BLaER1 treated with 17β-estradiol and CSF1 and Interleukin-3, amounts not matched to agents 10 nM and 100 nM (cell line): ENCODE measurements at regions not wholly inside any gene's neighbourhood (a gene's known extent, or its start where the extent isn't known, plus 50 kb on each side); places are given as distances from the start of the nearest gene placed in this dataset.
A peak's percentile ranks its signal among the peaks of the same experiment; 100 is the strongest.
"Not testable (repeated sequence)": the region's sequence is repeated elsewhere in the genome, so short reads cannot be mapped to it uniquely, and the experiment has no call there.

Experiments used
- H3K27ac ChIP-seq, 11 experiments: shearing (Covaris generic); formaldehyde crosslinking; 2 replicates each; pipeline ENCODE4 v1.8.1; 2022
- H3K27me3 ChIP-seq, 11 experiments: shearing (Covaris generic); formaldehyde crosslinking; 2 replicates each; pipeline ENCODE4 v1.8.1; 2022
- H3K36me3 ChIP-seq, 11 experiments: shearing (Covaris generic); formaldehyde crosslinking; 2 replicates each; pipeline ENCODE4 v1.8.1; 2022
- H3K4me1 ChIP-seq, 10 experiments: shearing (Covaris generic); formaldehyde crosslinking; 2 replicates each; pipeline ENCODE4 v1.8.1; 2022
- H3K4me2 ChIP-seq, 11 experiments: shearing (Covaris generic); formaldehyde crosslinking; 2 replicates each; pipeline ENCODE4 v1.8.1; 2022
- H3K4me3 ChIP-seq, 10 experiments: shearing (Covaris generic); formaldehyde crosslinking; 2 replicates each; pipeline ENCODE4 v1.8.1; 2022
- H3K9ac ChIP-seq, 11 experiments: shearing (Covaris generic); formaldehyde crosslinking; 2 replicates each; pipeline ENCODE4 v1.8.1; 2022
- H3K9me3 ChIP-seq, 11 experiments: shearing (Covaris generic); formaldehyde crosslinking; replicated peaks in 1 of 11; 2 replicates each; pipeline ENCODE4 v1.8.1; 2022
- H4K20me1 ChIP-seq, 11 experiments: shearing (Covaris generic); formaldehyde crosslinking; 2 replicates each; pipeline ENCODE4 v1.8.1; 2022
- Cebpa-rat ChIP-seq, 11 experiments: shearing (Covaris generic); IDR thresholded peaks; 2 replicates each; pipeline ENCODE4 v1.8.1; 2022

DNA sequence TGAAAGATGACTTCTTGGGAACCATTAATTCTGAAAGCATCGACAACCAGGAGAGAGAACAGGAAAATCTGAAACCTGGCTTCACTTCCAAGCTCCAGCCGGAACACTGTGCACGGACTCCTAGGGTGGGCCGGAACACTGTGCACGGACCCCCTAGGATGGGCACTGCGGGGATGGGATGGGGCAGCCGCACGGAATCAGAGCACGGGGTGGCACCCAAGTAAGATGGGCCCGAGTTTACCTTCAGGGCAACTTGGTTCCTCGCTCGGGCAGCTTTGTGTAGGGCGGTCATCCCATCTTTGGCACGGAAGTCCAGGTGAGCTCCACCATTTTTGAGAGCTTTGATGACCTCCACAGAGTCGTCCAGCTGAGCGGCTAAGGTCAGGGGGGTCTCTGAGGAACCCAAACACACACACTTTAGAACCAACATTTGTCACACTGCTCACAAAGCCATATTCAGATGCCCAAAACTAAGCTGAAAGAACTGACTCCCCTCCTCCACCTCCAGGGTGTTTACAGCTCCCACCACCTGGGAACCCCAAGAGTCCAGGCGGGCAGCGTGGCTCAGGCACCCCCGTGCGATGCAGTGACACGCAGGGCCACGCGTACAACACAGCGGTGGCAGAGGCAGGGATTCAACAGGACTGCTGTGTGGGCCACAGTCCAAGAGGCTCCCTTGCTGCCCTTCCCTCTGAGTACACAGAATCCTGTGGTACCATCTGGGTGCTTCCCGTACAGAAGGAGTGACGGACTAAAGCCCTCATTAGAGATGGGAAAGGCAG is 157.9 kb downstream of the SHANK2 start:
- Histone ChIP-seq H3K36me3 (no peaks in the 10 kb centered on the region), H3K4me1 (peaks cover 0 to 8% (median 4%) of the 10 kb centered on the region in 10 experiments; a peak in 12 of 20 replicates), H3K4me2 (peak overlapping the region in 1 of 11 experiments; percentile 30; a peak in 2 of 22 replicates), H4K20me1 (no peaks in the 10 kb centered on the region), H3K9ac (no peak overlapping the region), H3K9me3 (no peaks in the 10 kb centered on the region), H3K4me3 (no peak overlapping the region), H3K27me3 (no peaks in the 10 kb centered on the region), H3K27ac (no peak overlapping the region)
- TF ChIP-seq Cebpa-rat (IDR thresholded peaks at IDR 0.05): no peak

DNA sequence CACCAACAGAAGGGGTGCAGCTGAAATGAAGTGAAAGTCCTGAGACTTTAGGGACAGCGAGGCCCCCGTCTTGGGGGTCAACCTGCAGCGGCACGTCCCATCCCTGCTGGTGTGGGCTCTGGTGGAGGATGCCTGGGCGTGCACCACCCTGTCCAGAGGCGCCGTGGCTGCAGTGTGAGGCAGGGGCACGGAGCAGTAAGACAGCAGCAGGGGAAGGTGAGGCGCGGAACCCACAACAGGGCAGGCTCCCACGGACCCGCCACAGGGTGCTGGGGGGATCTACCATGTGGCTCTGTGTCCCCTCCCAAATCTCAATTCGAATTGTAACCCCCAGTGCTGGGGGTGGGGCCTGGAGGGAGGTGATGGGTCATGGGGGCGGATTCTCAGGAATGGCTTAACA is 158.6 kb downstream of the SHANK2 start:
- Histone ChIP-seq H3K9ac (no peak overlapping the region), H3K4me2 (no peak overlapping the region), H3K36me3 (no peaks in the 10 kb centered on the region), H4K20me1 (no peaks in the 10 kb centered on the region), H3K9me3 (no peaks in the 10 kb centered on the region), H3K4me3 (no peak overlapping the region), H3K27ac (no peak overlapping the region), H3K4me1 (peaks cover 0 to 11% (median 8%) of the 10 kb centered on the region in 10 experiments; a peak in 12 of 20 replicates), H3K27me3 (no peaks in the 10 kb centered on the region)
- TF ChIP-seq Cebpa-rat (IDR thresholded peaks at IDR 0.05): no peak

DNA sequence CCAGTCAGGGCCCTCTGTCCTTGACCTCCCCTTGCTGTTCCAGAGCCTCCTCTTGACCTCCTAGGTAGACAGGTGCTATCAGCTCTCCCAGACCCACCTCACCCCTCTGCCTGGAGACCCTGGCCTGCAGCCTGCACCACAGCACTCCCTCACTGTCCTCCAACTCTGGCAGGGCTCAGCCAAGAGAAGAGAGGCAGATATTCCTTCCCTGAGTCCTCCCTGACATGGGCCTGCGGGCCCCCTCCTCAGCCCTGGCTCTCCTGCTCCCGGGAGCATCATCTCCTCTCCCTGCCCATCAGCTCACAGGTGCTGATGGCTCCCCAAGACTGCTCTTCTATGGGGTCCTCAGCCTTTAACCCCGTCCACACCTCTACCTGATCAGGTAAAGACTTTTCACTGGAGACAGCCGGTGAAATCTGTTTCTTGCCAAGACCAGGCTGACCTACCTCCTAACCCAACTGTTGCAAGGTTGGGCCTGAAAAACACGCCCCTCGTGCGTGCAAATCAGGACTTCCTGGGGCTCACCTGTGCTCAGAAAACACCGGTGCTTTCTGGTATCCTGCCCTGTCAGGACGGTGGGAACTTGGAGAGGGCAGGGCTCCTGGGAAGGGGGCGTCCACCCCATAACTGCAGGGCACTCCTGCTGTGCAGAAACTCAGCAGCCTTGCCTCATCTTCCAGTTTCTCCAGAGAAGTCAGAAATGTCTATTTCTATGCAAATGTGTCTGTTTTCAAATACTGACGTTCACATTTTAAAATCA is 160.7 kb downstream of the SHANK2 start:
- Histone ChIP-seq H3K27ac (no peak overlapping the region), H3K27me3 (no peaks in the 10 kb centered on the region), H3K36me3 (no peaks in the 10 kb centered on the region), H3K4me3 (no peak overlapping the region), H3K4me2 (no peak overlapping the region), H4K20me1 (no peaks in the 10 kb centered on the region; a peak in 1 of 22 replicates), H3K9ac (no peak overlapping the region), H3K9me3 (no peaks in the 10 kb centered on the region), H3K4me1 (peaks cover 0 to 11% (median 8%) of the 10 kb centered on the region in 10 experiments; a peak in 12 of 20 replicates)
- no peak for TF ChIP-seq Cebpa-rat (IDR thresholded peaks at IDR 0.05)

DNA sequence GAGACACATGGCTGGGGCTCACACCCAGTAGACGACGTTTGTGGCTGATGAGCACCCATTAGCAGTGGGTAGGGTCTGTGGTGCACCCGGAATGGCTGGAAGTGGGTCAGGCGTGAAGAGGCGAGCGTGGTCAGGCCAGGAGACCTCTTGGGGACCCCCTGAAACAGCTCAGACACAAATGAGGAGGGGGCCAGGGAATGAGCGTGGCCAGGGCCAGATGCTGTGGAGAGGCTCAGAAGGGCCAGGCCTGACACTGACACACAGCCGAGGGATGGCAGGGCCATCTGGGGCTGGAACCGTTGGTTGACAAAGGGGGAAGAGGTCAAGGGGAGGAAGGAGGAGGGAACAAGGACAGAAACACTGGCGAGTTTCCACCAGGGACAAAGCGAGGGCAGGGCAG is 162.8 kb downstream of the SHANK2 start:
- Histone ChIP-seq H3K4me2 (peak overlapping the region in 6 of 11 experiments; percentile 16 to 48 (median 38); a peak in 9 of 22 replicates), H3K4me3 (no peak overlapping the region), H3K27me3 (no peaks in the 10 kb centered on the region), H3K9ac (no peak overlapping the region), H3K9me3 (no peaks in the 10 kb centered on the region), H3K27ac (no peak overlapping the region), H4K20me1 (no peaks in the 10 kb centered on the region; a peak in 1 of 22 replicates), H3K36me3 (no peaks in the 10 kb centered on the region), H3K4me1 (peaks cover 0 to 11% (median 8%) of the 10 kb centered on the region in 10 experiments; a peak in 11 of 20 replicates)
- no peak for TF ChIP-seq Cebpa-rat (IDR thresholded peaks at IDR 0.05)

DNA sequence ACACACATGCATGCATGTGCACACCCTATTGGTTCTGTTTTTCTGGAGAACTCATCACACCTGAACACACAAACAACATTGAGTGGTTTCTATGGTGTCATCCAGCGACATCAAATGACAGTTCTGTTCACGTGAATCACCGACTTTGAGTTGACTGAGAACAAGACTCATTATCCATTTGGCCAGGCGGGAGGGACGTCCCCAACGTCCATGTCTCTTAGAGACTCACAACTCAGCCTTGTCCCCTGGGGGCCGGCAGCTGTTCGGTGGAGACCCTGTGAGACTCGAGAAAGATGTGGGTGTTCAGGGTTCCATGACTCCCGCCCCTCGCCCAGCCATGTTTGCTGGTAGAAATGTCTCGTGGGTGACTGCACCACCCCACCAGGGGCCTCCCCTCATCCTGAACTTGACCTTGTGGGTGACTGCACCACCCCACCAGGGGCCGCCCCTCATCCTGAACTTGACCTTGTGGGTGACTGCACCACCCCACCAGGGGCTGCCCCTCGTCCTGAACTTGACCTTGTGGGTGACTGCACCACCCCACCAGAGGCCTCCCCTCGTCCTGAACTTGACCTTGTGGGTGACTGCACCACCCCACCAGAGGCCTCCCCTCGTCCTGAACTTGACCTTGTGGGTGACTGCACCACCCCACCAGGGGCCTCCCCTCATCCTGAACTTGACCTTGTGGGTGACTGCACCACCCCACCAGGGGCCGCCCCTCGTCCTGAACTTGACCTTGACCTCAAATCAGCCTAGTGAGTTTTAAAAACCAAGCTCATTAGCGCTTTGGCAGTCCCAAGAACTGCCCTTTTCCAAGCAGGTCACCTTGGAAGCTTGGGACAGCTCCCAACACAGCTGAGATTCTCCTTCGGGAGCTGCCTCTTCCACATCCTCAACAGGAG is 163.8 kb downstream of the SHANK2 start:
- not testable (repeated sequence) for H4K20me1 ChIP-seq, H3K9ac ChIP-seq, H3K9me3 ChIP-seq, H3K27me3 ChIP-seq, H3K4me3 ChIP-seq, H3K27ac ChIP-seq, H3K36me3 ChIP-seq
- peaks cover 0 to 11% (median 8%) of the 10 kb centered on the region in 10 experiments; a peak in 11 of 20 replicates for H3K4me1 ChIP-seq
- peak overlapping the region in 3 of 11 experiments; percentile 37 to 48 (median 40); a peak in 3 of 22 replicates for H3K4me2 ChIP-seq

DNA sequence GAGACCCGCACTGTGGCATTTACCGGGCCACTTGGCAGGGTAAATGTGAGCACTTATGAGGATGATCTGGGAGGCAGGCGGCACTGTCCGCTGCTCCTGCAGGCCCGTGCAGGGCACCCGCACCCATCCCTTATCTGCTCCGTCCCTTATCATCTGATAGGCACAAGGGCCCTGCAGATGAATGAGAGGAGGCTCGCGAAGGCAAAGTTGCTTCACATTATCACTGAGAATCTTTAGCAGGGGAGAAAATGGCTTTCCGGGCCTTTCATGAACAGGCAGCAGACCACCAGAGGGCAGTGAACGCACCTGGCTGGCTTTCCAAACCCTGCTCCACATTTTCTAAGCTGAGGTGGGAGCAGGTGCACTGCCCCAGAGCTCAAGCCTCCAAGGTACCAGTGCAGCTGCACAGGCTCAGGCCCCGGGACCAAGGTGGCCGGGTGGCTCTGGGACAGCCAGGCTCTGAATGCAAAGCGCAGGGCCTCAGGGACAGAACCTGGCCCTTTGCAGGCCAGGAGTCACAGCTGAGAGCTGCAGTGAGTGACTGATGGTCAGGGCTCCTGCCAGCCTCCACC is 165.6 kb downstream of the SHANK2 start:
- no peaks in the 10 kb centered on the region for H3K27me3 ChIP-seq
- H4K20me1 ChIP-seq: no peaks in the 10 kb centered on the region; a peak in 1 of 22 replicates
- peaks cover 0 to 11% (median 8%) of the 10 kb centered on the region in 10 experiments; a peak in 11 of 20 replicates for H3K4me1 ChIP-seq
- no peak overlapping the region for H3K27ac ChIP-seq
- no peak overlapping the region for H3K9ac ChIP-seq
- no peak overlapping the region for H3K4me3 ChIP-seq
- H3K36me3 ChIP-seq: no peaks in the 10 kb centered on the region
- no peak for TF ChIP-seq Cebpa-rat (IDR thresholded peaks at IDR 0.05)
- no peak overlapping the region for H3K4me2 ChIP-seq
- H3K9me3 ChIP-seq: no peaks in the 10 kb centered on the region

DNA sequence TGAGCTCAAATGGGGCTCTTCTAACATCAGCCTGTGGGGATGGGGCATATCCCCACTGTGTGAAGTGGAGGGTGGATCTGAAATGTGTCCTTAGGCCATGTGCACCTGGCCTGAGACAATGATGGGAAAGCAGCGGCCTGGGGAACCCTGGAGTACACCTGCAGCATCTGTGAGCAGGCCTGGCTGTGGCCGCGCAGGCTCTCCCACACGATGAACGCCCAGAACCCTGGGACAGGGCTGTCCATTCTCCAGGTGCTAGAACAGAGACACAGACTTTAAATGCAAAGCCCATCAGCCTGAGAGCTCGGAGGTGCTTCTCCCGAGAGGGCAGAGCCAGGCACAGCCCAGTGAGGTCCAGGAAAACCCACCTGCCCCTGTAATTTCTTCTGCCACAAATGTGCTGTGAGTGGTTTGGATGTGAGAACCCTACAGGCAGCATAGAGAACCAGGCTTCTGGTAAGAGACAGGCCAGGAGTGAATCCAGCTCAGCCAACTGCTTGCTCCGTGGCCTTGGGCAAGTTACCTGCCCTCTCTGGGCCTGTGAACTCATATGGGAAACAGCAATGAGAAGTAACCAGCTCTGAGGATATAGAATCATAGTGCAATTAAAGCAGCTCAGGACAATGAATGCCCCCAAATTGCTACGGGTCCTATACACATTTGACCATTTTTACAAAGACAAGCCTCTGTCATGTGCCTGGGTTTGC is 167.9 kb downstream of the SHANK2 start:
- Histone ChIP-seq H3K9me3 (no peaks in the 10 kb centered on the region), H3K36me3 (no peaks in the 10 kb centered on the region), H3K9ac (no peak overlapping the region), H3K4me2 (no peak overlapping the region), H3K27ac (no peak overlapping the region), H3K4me1 (peaks cover 4 to 20% (median 18%) of the 10 kb centered on the region in 10 experiments; a peak in 17 of 20 replicates), H3K4me3 (no peak overlapping the region), H3K27me3 (no peaks in the 10 kb centered on the region), H4K20me1 (no peaks in the 10 kb centered on the region; a peak in 1 of 22 replicates)
- TF ChIP-seq Cebpa-rat (IDR thresholded peaks at IDR 0.05): no peak

DNA sequence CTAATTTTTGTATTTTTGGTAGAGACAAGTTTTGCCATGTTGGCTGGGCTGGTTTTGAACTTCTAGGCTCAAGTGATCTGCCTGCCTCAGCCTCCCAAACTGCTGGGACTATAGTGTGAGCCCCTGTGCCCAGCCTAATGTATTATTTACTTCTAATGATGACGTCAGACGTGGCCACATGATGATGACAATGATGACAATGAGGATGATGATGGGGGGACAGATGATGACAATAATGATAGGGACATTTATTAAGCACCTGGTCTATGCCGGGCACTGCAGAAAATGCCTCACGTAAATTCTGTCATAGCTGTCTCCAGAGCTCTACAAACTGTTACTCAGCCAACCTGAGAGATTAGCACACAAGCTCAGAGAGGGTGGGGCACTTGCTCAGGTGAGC is 169.3 kb downstream of the SHANK2 start:
- Histone ChIP-seq H3K27me3 (no peaks in the 10 kb centered on the region), H3K27ac (no peak overlapping the region)

More for the DNA sequence above, 169.3 kb downstream of the SHANK2 start:
- Histone ChIP-seq H3K9me3 (peaks cover 0 to 10% (median 8%) of the 10 kb centered on the region in 11 experiments; a peak in 10 of 22 replicates), H3K36me3 (no peaks in the 10 kb centered on the region), H3K9ac (no peak overlapping the region), H3K4me3 (no peak overlapping the region), H3K4me2 (no peak overlapping the region), H3K4me1 (peaks cover 4 to 23% (median 15%) of the 10 kb centered on the region in 10 experiments; a peak in 17 of 20 replicates), H4K20me1 (no peaks in the 10 kb centered on the region; a peak in 1 of 22 replicates)
- TF ChIP-seq Cebpa-rat (IDR thresholded peaks at IDR 0.05): no peak
